ENCODE measurements at regions not wholly inside any gene's neighbourhood (a gene's known extent, or its start where the extent isn't known, plus 50 kb on each side); places are given as distances from the start of the nearest gene placed in this dataset.

DNA sequence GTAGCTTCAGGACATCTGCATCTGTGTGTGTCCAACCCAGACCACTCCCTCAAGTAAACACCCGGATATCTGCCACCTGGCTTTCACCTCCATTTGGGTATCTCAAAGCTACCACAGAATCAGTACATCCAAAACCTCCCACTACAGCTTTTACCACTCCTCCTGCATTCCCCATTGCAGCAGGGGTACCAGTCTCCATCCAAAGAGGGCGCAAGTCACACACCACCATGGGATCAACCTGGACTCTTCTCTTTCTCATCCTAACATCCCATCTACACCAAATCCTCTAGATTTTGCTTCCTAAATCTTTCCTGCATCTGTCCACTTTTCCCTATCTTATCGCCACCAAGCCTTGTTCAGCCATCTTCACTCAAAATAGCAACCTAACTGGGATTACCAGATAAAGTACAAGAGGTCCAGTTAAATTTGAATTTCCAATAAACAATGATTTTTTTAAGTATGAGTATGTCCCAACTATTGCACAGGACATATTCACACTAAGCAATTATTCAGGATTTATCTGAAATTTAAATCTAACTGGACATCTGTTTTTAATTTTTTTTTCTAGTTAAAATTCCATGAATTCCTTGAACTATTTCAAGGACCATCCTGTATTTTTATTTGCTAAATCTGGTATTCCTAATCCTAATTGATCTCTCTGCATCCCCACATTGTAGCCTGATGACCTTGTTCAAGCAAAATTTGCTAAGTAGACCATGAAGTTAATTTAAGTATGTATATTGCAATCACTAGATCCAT lies 164.3 kb upstream of the MLN start:
- Mint-ChIP-seq H3K4me1 (no peaks in the 10 kb centered on the region), H3K27ac (no peak overlapping the region), H3K9me3 (peaks cover 17% of the 10 kb centered on the region), H3K27me3 (ENCODE audit: low read depth) (peaks cover 38% of the 10 kb centered on the region), H3K4me3 (no peak overlapping the region), H3K36me3 (peaks cover 5% of the 10 kb centered on the region; the same call in 1 of the 2 replicates)
- ATAC-seq (peak; percentile 99), DNase-seq (ENCODE audit: low spot score) (peak; percentile 62)
- POLR2A ChIA-PET, result no interaction called here
- CTCF ChIA-PET, result interaction anchor here (0.6 to 1.9 kb wide), 33 partner anchors 8 to 257 kb away, joined by 3 to 26 read pairs (median 4); partner anchors contain the start of gene UQCC2
- no peak for TF ChIP-seq NR2C2 (CRISPR knock-in tag; IDR thresholded peaks at IDR 0.05)
- TF ChIP-seq, protein P1, sequence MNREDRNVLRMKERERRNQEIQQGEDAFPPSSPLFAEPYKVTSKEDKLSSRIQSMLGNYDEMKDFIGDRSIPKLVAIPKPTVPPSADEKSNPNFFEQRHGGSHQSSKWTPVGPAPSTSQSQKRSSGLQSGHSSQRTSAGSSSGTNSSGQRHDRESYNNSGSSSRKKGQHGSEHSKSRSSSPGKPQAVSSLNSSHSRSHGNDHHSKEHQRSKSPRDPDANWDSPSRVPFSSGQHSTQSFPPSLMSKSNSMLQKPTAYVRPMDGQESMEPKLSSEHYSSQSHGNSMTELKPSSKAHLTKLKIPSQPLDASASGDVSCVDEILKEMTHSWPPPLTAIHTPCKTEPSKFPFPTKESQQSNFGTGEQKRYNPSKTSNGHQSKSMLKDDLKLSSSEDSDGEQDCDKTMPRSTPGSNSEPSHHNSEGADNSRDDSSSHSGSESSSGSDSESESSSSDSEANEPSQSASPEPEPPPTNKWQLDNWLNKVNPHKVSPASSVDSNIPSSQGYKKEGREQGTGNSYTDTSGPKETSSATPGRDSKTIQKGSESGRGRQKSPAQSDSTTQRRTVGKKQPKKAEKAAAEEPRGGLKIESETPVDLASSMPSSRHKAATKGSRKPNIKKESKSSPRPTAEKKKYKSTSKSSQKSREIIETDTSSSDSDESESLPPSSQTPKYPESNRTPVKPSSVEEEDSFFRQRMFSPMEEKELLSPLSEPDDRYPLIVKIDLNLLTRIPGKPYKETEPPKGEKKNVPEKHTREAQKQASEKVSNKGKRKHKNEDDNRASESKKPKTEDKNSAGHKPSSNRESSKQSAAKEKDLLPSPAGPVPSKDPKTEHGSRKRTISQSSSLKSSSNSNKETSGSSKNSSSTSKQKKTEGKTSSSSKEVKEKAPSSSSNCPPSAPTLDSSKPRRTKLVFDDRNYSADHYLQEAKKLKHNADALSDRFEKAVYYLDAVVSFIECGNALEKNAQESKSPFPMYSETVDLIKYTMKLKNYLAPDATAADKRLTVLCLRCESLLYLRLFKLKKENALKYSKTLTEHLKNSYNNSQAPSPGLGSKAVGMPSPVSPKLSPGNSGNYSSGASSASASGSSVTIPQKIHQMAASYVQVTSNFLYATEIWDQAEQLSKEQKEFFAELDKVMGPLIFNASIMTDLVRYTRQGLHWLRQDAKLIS (CRISPR knock-in tag; IDR thresholded peaks at IDR 0.05; ENCODE audit: borderline replicate concordance), result no peak
- TF ChIP-seq, protein P2, sequence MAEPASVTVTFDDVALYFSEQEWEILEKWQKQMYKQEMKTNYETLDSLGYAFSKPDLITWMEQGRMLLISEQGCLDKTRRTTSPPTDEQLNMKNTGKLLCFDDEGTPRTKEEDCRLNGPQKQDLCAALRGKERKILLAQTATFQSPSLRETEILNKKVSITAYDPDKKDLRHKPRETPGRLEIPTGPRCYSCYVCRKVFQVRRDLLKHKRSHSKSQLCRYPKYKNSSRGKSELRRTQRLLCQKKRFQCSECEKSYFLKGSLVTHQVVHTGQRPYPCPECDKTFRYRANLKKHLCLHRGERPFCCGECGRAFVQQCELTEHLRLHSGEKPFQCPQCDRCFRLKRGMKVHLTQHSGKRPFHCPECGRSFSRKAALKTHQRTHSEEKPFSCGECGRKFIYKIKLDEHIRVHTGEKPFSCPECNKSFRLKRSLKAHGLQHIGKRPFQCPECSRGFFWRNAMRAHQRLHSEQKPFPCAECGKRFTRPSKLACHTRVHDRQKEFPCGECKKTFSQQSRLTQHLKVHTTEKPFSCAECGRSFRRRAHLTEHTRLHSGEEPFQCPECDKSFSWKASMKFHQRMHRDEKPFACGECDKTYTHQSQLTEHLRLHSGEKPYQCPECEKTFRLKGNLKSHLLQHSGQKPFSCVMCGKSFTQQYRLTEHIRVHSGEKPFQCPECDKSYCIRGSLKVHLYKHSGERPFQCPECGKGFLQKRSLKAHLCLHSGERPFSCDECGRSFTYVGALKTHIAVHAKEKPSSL (CRISPR knock-in tag; conservative IDR thresholded peaks at IDR 0.05), result no peak

DNA sequence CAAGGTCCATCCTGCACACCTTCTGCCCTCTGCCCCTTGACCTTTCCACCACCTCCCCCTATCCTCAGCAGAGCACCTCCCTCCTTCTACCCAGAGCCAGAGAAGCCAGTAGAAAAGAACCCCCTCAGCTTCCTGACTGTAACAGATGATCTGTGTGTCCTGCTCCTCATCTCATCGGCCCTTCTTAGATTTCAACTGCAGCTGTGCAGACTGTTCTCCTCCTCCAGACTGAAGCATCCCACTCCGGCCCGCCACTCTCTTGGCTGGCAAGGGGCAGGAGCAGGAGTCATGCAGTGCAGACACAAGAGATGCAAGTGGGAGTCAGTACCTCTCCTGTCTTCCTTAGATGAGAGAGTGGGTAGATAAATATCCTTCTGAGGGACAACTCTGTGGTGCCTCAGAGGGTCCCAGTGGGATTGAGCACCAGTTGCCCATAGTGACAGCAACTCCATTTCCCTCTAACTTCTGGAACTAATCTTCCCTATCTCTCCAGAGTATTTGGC lies 163.5 kb upstream of the MLN start:
- H3K27ac Mint-ChIP-seq, result no peak overlapping the region

More for the DNA sequence above, 163.5 kb upstream of the MLN start:
- H3K36me3 Mint-ChIP-seq, result peaks cover 5% of the 10 kb centered on the region; the same call in 1 of the 2 replicates
- POLR2A ChIA-PET, result no interaction called here
- H3K4me1 Mint-ChIP-seq, result no peaks in the 10 kb centered on the region
- DNase-seq (ENCODE audit: low spot score) (no peak), ATAC-seq (no peak)
- H3K4me3 Mint-ChIP-seq, result no peak overlapping the region
- CTCF ChIA-PET, result interaction anchor here (0.6 to 1.9 kb wide), 34 partner anchors 9 to 256 kb away, joined by 3 to 26 read pairs (median 4); partner anchors contain the start of gene UQCC2
- H3K9me3 Mint-ChIP-seq, result peaks cover 14% of the 10 kb centered on the region
- TF ChIP-seq, protein P3, sequence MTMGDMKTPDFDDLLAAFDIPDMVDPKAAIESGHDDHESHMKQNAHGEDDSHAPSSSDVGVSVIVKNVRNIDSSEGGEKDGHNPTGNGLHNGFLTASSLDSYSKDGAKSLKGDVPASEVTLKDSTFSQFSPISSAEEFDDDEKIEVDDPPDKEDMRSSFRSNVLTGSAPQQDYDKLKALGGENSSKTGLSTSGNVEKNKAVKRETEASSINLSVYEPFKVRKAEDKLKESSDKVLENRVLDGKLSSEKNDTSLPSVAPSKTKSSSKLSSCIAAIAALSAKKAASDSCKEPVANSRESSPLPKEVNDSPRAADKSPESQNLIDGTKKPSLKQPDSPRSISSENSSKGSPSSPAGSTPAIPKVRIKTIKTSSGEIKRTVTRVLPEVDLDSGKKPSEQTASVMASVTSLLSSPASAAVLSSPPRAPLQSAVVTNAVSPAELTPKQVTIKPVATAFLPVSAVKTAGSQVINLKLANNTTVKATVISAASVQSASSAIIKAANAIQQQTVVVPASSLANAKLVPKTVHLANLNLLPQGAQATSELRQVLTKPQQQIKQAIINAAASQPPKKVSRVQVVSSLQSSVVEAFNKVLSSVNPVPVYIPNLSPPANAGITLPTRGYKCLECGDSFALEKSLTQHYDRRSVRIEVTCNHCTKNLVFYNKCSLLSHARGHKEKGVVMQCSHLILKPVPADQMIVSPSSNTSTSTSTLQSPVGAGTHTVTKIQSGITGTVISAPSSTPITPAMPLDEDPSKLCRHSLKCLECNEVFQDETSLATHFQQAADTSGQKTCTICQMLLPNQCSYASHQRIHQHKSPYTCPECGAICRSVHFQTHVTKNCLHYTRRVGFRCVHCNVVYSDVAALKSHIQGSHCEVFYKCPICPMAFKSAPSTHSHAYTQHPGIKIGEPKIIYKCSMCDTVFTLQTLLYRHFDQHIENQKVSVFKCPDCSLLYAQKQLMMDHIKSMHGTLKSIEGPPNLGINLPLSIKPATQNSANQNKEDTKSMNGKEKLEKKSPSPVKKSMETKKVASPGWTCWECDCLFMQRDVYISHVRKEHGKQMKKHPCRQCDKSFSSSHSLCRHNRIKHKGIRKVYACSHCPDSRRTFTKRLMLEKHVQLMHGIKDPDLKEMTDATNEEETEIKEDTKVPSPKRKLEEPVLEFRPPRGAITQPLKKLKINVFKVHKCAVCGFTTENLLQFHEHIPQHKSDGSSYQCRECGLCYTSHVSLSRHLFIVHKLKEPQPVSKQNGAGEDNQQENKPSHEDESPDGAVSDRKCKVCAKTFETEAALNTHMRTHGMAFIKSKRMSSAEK (CRISPR knock-in tag; IDR thresholded peaks at IDR 0.05; ENCODE audit: borderline replicate concordance), result no peak
- TF ChIP-seq CREM (CRISPR knock-in tag; IDR thresholded peaks at IDR 0.05), result no peak
- TF ChIP-seq NR1H2 (CRISPR knock-in tag; IDR thresholded peaks at IDR 0.05), result no peak
- no peak for TF ChIP-seq ZNF317 (CRISPR knock-in tag; IDR thresholded peaks at IDR 0.05; ENCODE audit: borderline replicate concordance, low read depth)
- TF ChIP-seq, protein P4, sequence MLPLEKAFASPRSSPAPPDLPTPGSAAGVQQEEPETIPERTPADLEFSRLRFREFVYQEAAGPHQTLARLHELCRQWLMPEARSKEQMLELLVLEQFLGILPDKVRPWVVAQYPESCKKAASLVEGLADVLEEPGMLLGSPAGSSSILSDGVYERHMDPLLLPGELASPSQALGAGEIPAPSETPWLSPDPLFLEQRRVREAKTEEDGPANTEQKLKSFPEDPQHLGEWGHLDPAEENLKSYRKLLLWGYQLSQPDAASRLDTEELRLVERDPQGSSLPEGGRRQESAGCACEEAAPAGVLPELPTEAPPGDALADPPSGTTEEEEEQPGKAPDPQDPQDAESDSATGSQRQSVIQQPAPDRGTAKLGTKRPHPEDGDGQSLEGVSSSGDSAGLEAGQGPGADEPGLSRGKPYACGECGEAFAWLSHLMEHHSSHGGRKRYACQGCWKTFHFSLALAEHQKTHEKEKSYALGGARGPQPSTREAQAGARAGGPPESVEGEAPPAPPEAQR (CRISPR knock-in tag; IDR thresholded peaks at IDR 0.05), result no peak
- peaks cover 32% of the 10 kb centered on the region for H3K27me3 Mint-ChIP-seq (ENCODE audit: low read depth)
